Activated CD4-positive, alpha-beta T cell treated with anti-CD3 and anti-CD28 coated beads, Interleukin-2, amount 10 ng/mL, durations not matched to agents 7 days and 5 days (primary cell): ENCODE measurements at regions not wholly inside any gene's neighbourhood (a gene's known extent, or its start where the extent isn't known, plus 50 kb on each side); places are given as distances from the start of the nearest gene placed in this dataset.

Experiments
- CTCF ChIA-PET: fragments of 350-600 bp; sonication (Branson Sonifier 250); formaldehyde crosslinking; loops from one replicate; lab custom pipeline; 2021; ENCODE audit warnings: antibody characterized with exemption; lab: Charles Lee
- POLR2A ChIA-PET: fragments of 350-600 bp; sonication (Branson Sonifier 250); formaldehyde crosslinking; loops from one replicate; lab custom pipeline; 2021; ENCODE audit warnings: antibody characterized with exemption; lab: Charles Lee
- DNase-seq: peaks from one replicate; pipeline ENCODE4 v3.0.0-alpha.2; 2020
- H3K27ac Mint-ChIP-seq: one replicate; pipeline ENCODE4 v1.8.0; 2021; ENCODE audit warnings: mild to moderate bottlenecking, moderate library complexity, mixed read lengths
- H3K27me3 Mint-ChIP-seq: one replicate; pipeline ENCODE4 v1.8.0; 2021; ENCODE audit warnings: mixed read lengths
- H3K36me3 Mint-ChIP-seq: one replicate; pipeline ENCODE4 v1.8.0; 2021; ENCODE audit warnings: low read depth, mixed read lengths
- H3K4me1 Mint-ChIP-seq: one replicate; pipeline ENCODE4 v1.8.0; 2021; ENCODE audit warnings: mixed read lengths
- H3K4me3 Mint-ChIP-seq: one replicate; pipeline ENCODE4 v1.8.0; 2021; ENCODE audit warnings: mild to moderate bottlenecking, moderate library complexity, mixed read lengths
- H3K9me3 Mint-ChIP-seq: one replicate; pipeline ENCODE4 v1.8.0; 2021; ENCODE audit warnings: mixed read lengths

GRCh38 chr14:61106271-61106958 lies 125.4 kb downstream of the SLC38A6 start:
- Mint-ChIP-seq H3K4me1 (peaks cover 20% of the 10 kb centered on the region), H3K4me3 (no peak overlapping the region), H3K36me3 (no peaks in the 10 kb centered on the region), H3K9me3 (peaks cover 8% of the 10 kb centered on the region), H3K27ac (no peak overlapping the region), H3K27me3 (peaks cover 1% of the 10 kb centered on the region)
- no peak for DNase-seq
- ChIA-PET CTCF (no interaction called here), POLR2A (no interaction called here)

DNA sequence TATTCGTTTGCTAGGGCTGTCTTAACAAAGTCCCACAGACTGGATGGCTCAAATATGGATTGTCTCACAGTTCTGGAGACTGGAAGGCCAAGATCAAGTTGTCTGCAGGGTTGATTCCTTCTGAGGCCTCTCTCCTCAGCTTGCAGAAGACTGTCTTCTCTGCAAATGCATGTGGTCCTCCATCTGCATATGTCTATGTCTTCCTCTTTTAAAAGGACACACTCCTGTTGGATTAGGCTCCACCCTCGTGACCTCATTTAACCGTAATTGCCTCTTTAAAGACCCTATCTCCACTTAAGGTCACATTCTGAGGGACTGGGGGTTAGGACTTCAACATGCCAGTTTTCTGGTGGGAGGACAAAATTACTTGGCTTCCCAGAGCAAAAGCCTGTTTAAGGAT lies 123.3 kb downstream of the SLC38A6 start:
- ChIA-PET POLR2A (no interaction called here), CTCF (interaction anchor here (0.6 to 1.4 kb wide), 3 partner anchors 14 to 77 kb away, joined by 3 to 5 read pairs (median 3); no protein-coding TSS in a partner anchor)
- Mint-ChIP-seq H3K36me3 (no peaks in the 10 kb centered on the region), H3K4me3 (no peak overlapping the region), H3K4me1 (peaks cover 20% of the 10 kb centered on the region), H3K27ac (no peak overlapping the region), H3K9me3 (peaks cover 9% of the 10 kb centered on the region), H3K27me3 (no peaks in the 10 kb centered on the region)
- no peak for DNase-seq

DNA sequence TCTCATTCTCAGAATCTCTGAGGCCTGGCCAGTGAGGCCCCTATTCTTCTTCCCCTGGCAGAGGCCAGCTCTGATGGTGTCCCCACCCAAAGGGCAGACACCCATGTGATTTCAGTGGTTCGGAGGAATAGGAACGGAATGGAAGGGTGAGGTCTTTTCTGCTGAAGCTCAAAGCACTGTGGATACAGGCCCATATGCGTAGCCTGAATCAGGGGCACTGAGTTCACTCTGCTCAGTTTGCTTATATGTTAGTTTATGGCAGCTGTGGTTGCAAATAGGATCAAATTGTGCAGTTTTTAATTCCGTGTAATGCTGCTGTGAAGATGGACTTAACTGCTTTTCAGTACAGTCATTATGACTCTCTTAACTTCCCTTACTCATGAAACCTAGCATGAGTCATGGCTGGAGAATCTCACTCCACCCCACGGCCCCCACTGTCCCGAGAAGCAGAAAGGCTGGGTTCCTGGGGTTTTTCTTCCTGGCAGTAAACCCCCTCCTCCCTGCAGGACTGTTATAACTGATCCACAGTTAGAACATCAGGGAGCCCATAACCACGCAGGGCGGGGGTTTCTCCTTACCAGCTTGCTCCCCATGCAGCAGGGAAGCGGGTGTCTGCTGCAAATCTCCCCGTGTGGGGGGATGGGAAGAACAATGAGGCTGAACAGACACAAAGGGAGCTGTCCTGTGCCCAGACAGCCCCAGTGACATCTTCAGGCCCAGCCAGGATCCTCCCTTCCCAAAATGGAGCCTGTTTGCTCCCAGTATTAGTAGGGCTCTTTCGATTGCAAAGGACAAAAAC lies 122.7 kb downstream of the SLC38A6 start:
- Mint-ChIP-seq H3K36me3 (no peaks in the 10 kb centered on the region), H3K4me1 (peaks cover 20% of the 10 kb centered on the region), H3K27ac (peak overlapping the region; percentile 65), H3K27me3 (no peaks in the 10 kb centered on the region), H3K4me3 (no peak overlapping the region), H3K9me3 (peaks cover 9% of the 10 kb centered on the region)
- no peak for DNase-seq
- POLR2A ChIA-PET: no interaction called here
- CTCF ChIA-PET: interaction anchor here (0.6 to 1.4 kb wide), 4 partner anchors 14 to 185 kb away, joined by 3 to 5 read pairs (median 3); no protein-coding TSS in a partner anchor

- peaks cover 20% of the 10 kb centered on the region for H3K4me1 Mint-ChIP-seq
- H3K36me3 Mint-ChIP-seq: no peaks in the 10 kb centered on the region
- DNase-seq: no peak
- POLR2A ChIA-PET: no interaction called here
- H3K4me3 Mint-ChIP-seq: no peak overlapping the region
- H3K9me3 Mint-ChIP-seq: peaks cover 9% of the 10 kb centered on the region
- no peaks in the 10 kb centered on the region for H3K27me3 Mint-ChIP-seq
- H3K27ac Mint-ChIP-seq: peak overlapping the region; percentile 65
- CTCF ChIA-PET: interaction anchor here (0.6 to 1.4 kb wide), 2 partner anchors 13 to 185 kb away, joined by 3 to 5 read pairs; no protein-coding TSS in a partner anchor
Observed at GRCh38 chr14:61102549-61103466, 121.8 kb downstream of the SLC38A6 start.
